Superior temporal gyrus (tissue), 1 donor: ENCODE measurements at regions not wholly inside any gene's neighbourhood (a gene's known extent, or its start where the extent isn't known, plus 50 kb on each side); places are given as distances from the start of the nearest gene placed in this dataset.

Source experiments
- DNase-seq: peaks from one replicate; pipeline ENCODE4 v3.0.0-alpha.2; 2016; ENCODE audit errors: extremely low spot score

GRCh38 chr2:59080451-59081181 is 839.5 kb upstream of the FANCL start:
- no peak for DNase-seq

- DNase-seq = no peak
These were observed 836.9 kb upstream of the FANCL start for GRCh38 chr2:59077981-59078531.

GRCh38 chr2:59077026-59077725 is 836.1 kb upstream of the FANCL start:
- DNase-seq = no peak

GRCh38 chr2:59076079-59076619 is 835.0 kb upstream of the FANCL start:
- DNase-seq = no peak

GRCh38 chr2:59074071-59074470 is 832.9 kb upstream of the FANCL start:
- no peak for DNase-seq

- DNase-seq = no peak
These were observed 832.2 kb upstream of the FANCL start for GRCh38 chr2:59073286-59073685.

- no peak for DNase-seq
These were observed 827.1 kb upstream of the FANCL start for GRCh38 chr2:59068255-59068654.

- no peak for DNase-seq
These were observed 825.8 kb upstream of the FANCL start for GRCh38 chr2:59066787-59067399.

- DNase-seq = no peak
These were observed 806.4 kb upstream of the FANCL start for GRCh38 chr2:59047373-59047995.

GRCh38 chr2:59046401-59047372 is 805.6 kb upstream of the FANCL start:
- DNase-seq = no peak

GRCh38 chr2:59044736-59045135 is 803.6 kb upstream of the FANCL start:
- DNase-seq = no peak

- no peak for DNase-seq
These were observed 800.0 kb upstream of the FANCL start for GRCh38 chr2:59041139-59041538.

- no peak for DNase-seq
These were observed 793.7 kb upstream of the FANCL start for GRCh38 chr2:59034837-59035236.

GRCh38 chr2:59034106-59034505 is 793.0 kb upstream of the FANCL start:
- no peak for DNase-seq

- no peak for DNase-seq
These were observed 792.5 kb upstream of the FANCL start for GRCh38 chr2:59033661-59034060.

- DNase-seq = no peak
These were observed 791.4 kb upstream of the FANCL start for GRCh38 chr2:59032499-59032898.

GRCh38 chr2:59029058-59029457 is 787.9 kb upstream of the FANCL start:
- DNase-seq = no peak

- DNase-seq = no peak
These were observed 786.2 kb upstream of the FANCL start for GRCh38 chr2:59027320-59027719.

- peak; percentile 27 for DNase-seq
These were observed 784.1 kb upstream of the FANCL start for GRCh38 chr2:59025157-59025757.

- no peak for DNase-seq
These were observed 780.7 kb upstream of the FANCL start for GRCh38 chr2:59021786-59022185.
